GM18868 (cell line): ENCODE measurements at regions not wholly inside any gene's neighbourhood (a gene's known extent, or its start where the extent isn't known, plus 50 kb on each side); places are given as distances from the start of the nearest gene placed in this dataset.

Experiments used
- ATAC-seq: cut with Tn5 transposase; IDR thresholded peaks from one replicate; pipeline ENCODE4 v1.9.1; 2021; ENCODE audit warnings: mild to moderate bottlenecking, moderate library complexity; ENCODE audit not compliant: unreplicated experiment

GRCh38 chr9:116094846-116095245, 58.7 kb upstream of the PAPPA start:
- no peak for ATAC-seq

- no peak for ATAC-seq
Observed at GRCh38 chr9:116095403-116095802, 58.2 kb upstream of the PAPPA start.

- no peak for ATAC-seq
Observed at GRCh38 chr9:116096046-116096445, 57.5 kb upstream of the PAPPA start.

GRCh38 chr9:116096853-116097252, 56.7 kb upstream of the PAPPA start:
- ATAC-seq, result no peak

- no peak for ATAC-seq
Observed at GRCh38 chr9:116098476-116098875, 55.1 kb upstream of the PAPPA start.

- ATAC-seq, result no peak
Observed at GRCh38 chr9:116099821-116100220, 53.8 kb upstream of the PAPPA start.

GRCh38 chr9:116100711-116101121, 52.9 kb upstream of the PAPPA start:
- ATAC-seq, result no peak

- no peak for ATAC-seq
Observed at GRCh38 chr9:116101516-116101915, 52.1 kb upstream of the PAPPA start.

- no peak for ATAC-seq
Observed at GRCh38 chr9:116102596-116102995, 51.0 kb upstream of the PAPPA start.
